Stomach (tissue), 8 donors: ENCODE measurements at regions not wholly inside any gene's neighbourhood (a gene's known extent, or its start where the extent isn't known, plus 50 kb on each side); places are given as distances from the start of the nearest gene placed in this dataset.

ENCODE experiments used
- DNase-seq, 2 donors: peaks; one replicate each; pipeline versions ENCODE4 v3.0.0 to v3.0.0-alpha.2; 2013 to 2019
- H3K27ac ChIP-seq, 5 donors: fragments of 200-600 bp in 4 of 5; sonication (generic) in 4 of 5; one replicate each; pipeline ENCODE4 v1.5.1; 2013 to 2019; ENCODE audit warnings: mild to moderate bottlenecking in 1 of 5, moderate library complexity in 1 of 5
- H3K27me3 ChIP-seq, 3 donors: fragments of 200-600 bp; sonication (generic); one replicate each; pipeline ENCODE4 v1.5.1; 2017 to 2019; ENCODE audit warnings: mixed run types in 1 of 3
- H3K36me3 ChIP-seq, 4 donors: fragments of 200-600 bp; sonication (generic); 1 replicate in 3 of 4; 2 replicates in 1 of 4; pipeline ENCODE4 v1.5.1; 2016 to 2019
- H3K4me1 ChIP-seq, 4 donors: fragments of 200-600 bp; sonication (generic); one replicate each; pipeline ENCODE4 v1.5.1; 2016 to 2019
- H3K4me3 ChIP-seq, 4 donors: fragments of 200-600 bp; sonication (generic) in 3 of 4; one replicate each; pipeline ENCODE4 v1.5.1; 2016 to 2019; ENCODE audit warnings: mild to moderate bottlenecking in 1 of 4
- H3K9me3 ChIP-seq, 4 donors: fragments of 200-600 bp; sonication (generic); one replicate each; pipeline ENCODE4 v1.5.1; 2016 to 2019
- EP300 ChIP-seq: sonication (generic); formaldehyde crosslinking; IDR thresholded peaks from one replicate; pipeline ENCODE4 v1.6.1; 2017; ENCODE audit warnings: antibody characterized with exemption
- POLR2A ChIP-seq, 4 donors: fragments of 450-650 bp; IDR thresholded peaks; one replicate each; pipeline ENCODE4 v1.6.1; 2016; ENCODE audit warnings: antibody characterized with exemption in 4 of 4, control low read depth in 2 of 4, mild to moderate bottlenecking in 1 of 4, moderate library complexity in 1 of 4
- POLR2AphosphoS5 ChIP-seq, 3 donors: sonication (generic); formaldehyde crosslinking; IDR thresholded peaks; one replicate each; pipeline ENCODE4 v1.6.1; 2016; ENCODE audit warnings: antibody characterized with exemption in 3 of 3
- WGBS, 5 donors: extraction: QIAGEN DNeasy Blood & Tissue Kit in 3 of 5; methylation state at CpG; one replicate each; pipeline versions ENCODE4 v1.1.5 to v1.1.7; 2013 to 2018; 5-methylcytosine and 5-hydroxymethylcytosine counted together
- intact Hi-C: fragments of 100-400 bp; cut with DNase I; formaldehyde crosslinking; loops from one replicate; pipeline ENCODE4 v1.15.1; 2023; ENCODE audit warnings: low total_unique reads
- TF ChIP-seq, protein P1 (sequence below), 7 experiments: fragments of 450-650 bp in 4 of 7; fragments of 200-600 bp in 3 of 7; sonication (generic) in 3 of 7; IDR thresholded peaks; one replicate each; pipeline ENCODE4 v1.5.1; 2016 to 2019; ENCODE audit warnings: antibody characterized with exemption in 7 of 7, control low read depth in 2 of 7, mild to moderate bottlenecking in 1 of 7
- donor health status: healthy with polysubstance abuse.
- donor health status: Bipolar disorder and iron deficiency.
- donor health status: healthy.

DNA sequence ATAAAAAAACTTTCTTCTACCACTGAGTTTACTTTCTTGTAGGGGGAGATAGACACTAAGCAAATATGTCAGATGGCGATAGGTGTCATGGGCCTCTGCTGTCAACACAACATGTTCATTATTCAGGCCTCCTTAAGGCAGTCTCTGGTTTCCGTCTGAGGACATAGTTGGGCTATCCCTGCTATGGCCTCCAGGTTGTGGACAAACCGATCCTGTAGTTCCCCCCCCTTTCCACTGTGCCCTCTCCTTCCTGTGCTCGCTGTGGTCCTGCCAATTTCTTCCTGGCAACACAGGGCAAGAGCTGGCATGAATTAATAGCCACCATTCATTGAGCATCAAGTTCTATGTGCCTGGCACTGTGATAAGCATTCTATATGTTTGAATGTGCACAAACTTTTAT is 81.0 kb upstream of the HS3ST2 start:
- H3K9me3 ChIP-seq, result no peaks in the 10 kb centered on the region
- intact Hi-C loops, result no loop called here
- TF ChIP-seq, protein P1, sequence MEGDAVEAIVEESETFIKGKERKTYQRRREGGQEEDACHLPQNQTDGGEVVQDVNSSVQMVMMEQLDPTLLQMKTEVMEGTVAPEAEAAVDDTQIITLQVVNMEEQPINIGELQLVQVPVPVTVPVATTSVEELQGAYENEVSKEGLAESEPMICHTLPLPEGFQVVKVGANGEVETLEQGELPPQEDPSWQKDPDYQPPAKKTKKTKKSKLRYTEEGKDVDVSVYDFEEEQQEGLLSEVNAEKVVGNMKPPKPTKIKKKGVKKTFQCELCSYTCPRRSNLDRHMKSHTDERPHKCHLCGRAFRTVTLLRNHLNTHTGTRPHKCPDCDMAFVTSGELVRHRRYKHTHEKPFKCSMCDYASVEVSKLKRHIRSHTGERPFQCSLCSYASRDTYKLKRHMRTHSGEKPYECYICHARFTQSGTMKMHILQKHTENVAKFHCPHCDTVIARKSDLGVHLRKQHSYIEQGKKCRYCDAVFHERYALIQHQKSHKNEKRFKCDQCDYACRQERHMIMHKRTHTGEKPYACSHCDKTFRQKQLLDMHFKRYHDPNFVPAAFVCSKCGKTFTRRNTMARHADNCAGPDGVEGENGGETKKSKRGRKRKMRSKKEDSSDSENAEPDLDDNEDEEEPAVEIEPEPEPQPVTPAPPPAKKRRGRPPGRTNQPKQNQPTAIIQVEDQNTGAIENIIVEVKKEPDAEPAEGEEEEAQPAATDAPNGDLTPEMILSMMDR (IDR thresholded peaks at IDR 0.05), result no peak
- TF ChIP-seq EP300, result no peak
- TF ChIP-seq POLR2AphosphoS5 (IDR thresholded peaks at IDR 0.05), result no peak
- TF ChIP-seq POLR2A (IDR thresholded peaks at IDR 0.05), result no peak
- no peaks in the 10 kb centered on the region for H3K36me3 ChIP-seq
- no peak overlapping the region for H3K4me3 ChIP-seq
- H3K4me1 ChIP-seq, result peaks cover 8 to 27% (median 15%) of the 10 kb centered on the region in 4 donors
- no peak for DNase-seq
- H3K27ac ChIP-seq, result no peak overlapping the region
- WGBS, 5 donors, result 51 to 70% (median 62%) methylated on average over 4 of the region's 4 CpGs
- no peaks in the 10 kb centered on the region for H3K27me3 ChIP-seq

DNA sequence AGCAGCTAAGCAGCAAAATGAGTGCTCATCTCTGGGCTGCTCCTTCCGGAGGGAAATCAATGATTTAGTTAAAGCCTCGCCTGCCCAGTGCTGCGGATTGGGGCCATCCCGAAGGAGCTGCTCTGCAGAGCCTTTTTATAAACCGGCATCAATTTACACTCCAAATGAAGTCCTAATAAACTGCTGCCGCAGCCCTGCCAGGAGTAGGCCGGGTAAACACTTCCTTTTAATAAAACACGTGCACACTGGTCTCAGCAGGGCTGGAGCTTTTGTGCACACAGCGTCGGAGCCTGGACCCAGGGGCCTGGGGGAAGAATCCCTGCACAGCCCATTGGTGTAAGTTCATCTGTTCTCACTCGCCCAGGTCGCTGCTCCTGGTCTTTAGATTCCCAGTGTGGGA is 79.6 kb upstream of the HS3ST2 start:
- DNase-seq, result peak in 1 of 2 donors; percentile 27
- Histone ChIP-seq H3K27me3 (no peaks in the 10 kb centered on the region), H3K4me3 (no peak overlapping the region), H3K27ac (no peak overlapping the region), H3K9me3 (no peaks in the 10 kb centered on the region), H3K4me1 (peaks cover 0 to 16% (median 3%) of the 10 kb centered on the region in 4 donors), H3K36me3 (no peaks in the 10 kb centered on the region)
- WGBS, 5 donors, result 20 to 29% (median 23%) methylated on average over 10 to 12 of the region's 12 CpGs
- TF ChIP-seq, protein P1 (IDR thresholded peaks at IDR 0.05), result no peak
- no peak for TF ChIP-seq POLR2A (IDR thresholded peaks at IDR 0.05)
- no peak for TF ChIP-seq EP300
- TF ChIP-seq POLR2AphosphoS5 (IDR thresholded peaks at IDR 0.05), result no peak
- intact Hi-C loops, result no loop called here

DNA sequence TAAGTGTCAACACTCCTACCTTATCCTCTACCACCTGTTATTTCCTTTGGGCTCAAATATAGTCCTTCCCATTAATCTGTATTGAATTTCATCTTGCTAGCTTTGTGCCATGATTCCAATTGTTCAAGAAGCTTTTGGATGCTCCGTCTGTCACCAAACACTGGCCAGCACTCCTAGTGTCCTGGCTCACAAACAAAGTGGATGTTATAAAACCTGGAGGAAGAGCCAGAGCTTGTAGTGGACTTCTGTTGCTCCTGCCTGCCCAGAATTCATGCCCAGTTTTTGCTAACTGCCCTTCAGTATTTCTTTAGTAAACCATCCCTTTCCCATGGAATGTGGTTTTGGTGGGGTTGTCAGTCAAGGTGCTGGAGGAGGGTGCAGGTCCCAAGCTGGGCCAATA is 77.2 kb upstream of the HS3ST2 start:
- TF ChIP-seq POLR2A (IDR thresholded peaks at IDR 0.05) (no peak), EP300 (no peak)
- Histone ChIP-seq H3K36me3 (no peaks in the 10 kb centered on the region), H3K9me3 (no peaks in the 10 kb centered on the region), H3K4me3 (no peak overlapping the region), H3K27ac (no peak overlapping the region), H3K27me3 (no peaks in the 10 kb centered on the region), H3K4me1 (peaks cover 0 to 13% (median 3%) of the 10 kb centered on the region in 4 donors)
- WGBS, 5 donors, result 82 to 92% (median 88%) methylated on average over 1 of the region's 1 CpG
- intact Hi-C loops, result no loop called here
- no peak for DNase-seq

DNA sequence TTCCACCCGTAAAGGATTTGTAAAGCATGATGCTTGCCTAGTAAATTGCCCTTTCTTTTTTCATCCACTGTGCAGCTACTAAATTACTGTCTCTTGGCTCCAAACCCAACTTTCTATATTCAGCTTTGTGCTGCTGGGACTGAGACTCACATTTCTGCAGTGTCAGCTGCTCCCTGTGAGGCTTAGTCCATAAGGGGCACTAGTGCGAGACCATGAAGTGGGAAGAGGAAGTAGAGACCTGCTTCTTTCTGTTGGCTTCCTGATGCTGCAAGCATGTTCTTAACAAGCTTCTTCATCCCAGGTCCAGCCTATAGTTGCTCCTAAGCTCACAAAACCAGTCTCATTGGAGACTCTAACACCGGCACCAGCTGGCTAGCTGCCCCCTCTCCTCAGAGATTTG is 74.9 kb upstream of the HS3ST2 start:
- no peak for DNase-seq
- no peaks in the 10 kb centered on the region for H3K9me3 ChIP-seq
- no peak overlapping the region for H3K27ac ChIP-seq
- H3K27me3 ChIP-seq, result no peaks in the 10 kb centered on the region
- no peak overlapping the region for H3K4me3 ChIP-seq
- intact Hi-C loops, result no loop called here
- 62 to 75% (median 70%) methylated on average over 3 of the region's 3 CpGs for WGBS, 5 donors
- H3K4me1 ChIP-seq, result peaks cover 0 to 11% (median 2%) of the 10 kb centered on the region in 4 donors
- H3K36me3 ChIP-seq, result no peaks in the 10 kb centered on the region
- TF ChIP-seq POLR2AphosphoS5 (IDR thresholded peaks at IDR 0.05) (no peak), EP300 (no peak), POLR2A (IDR thresholded peaks at IDR 0.05) (no peak)
- TF ChIP-seq, protein P1 (IDR thresholded peaks at IDR 0.05), result no peak

DNA sequence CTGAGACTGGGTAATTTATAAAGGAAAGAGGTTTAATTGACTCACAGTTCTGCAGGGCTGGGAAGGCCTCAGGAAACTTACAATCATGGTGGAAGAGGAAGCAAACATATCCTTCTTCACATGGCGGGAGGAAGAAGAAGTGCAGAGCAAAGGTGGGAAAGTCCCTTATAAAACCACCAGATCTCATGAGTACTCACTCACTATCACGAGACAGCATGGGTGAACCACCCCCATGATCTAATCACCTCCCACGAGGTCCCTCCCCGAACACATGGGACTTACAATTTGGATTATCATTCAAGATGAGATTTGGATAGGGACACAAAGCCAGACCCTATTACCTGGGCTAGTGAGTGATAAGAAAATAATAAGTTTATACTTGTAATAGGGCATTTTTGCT is 70.6 kb upstream of the HS3ST2 start:
- TF ChIP-seq, protein P1 (IDR thresholded peaks at IDR 0.05), result no peak
- DNase-seq, result no peak
- H3K36me3 ChIP-seq, result no peaks in the 10 kb centered on the region
- no peak overlapping the region for H3K4me3 ChIP-seq
- WGBS, 5 donors, result 69 to 79% (median 72%) methylated on average over 4 of the region's 4 CpGs
- H3K9me3 ChIP-seq, result peaks cover 0 to 10% (median 5%) of the 10 kb centered on the region in 4 donors
- H3K27me3 ChIP-seq, result no peaks in the 10 kb centered on the region
- intact Hi-C loops, result no loop called here
- H3K27ac ChIP-seq, result no peak overlapping the region
- H3K4me1 ChIP-seq, result peaks cover 0 to 3% (median 0%) of the 10 kb centered on the region in 4 donors
